ENCODE measurements at regions not wholly inside any gene's neighbourhood (a gene's known extent, or its start where the extent isn't known, plus 50 kb on each side); places are given as distances from the start of the nearest gene placed in this dataset.

DNA sequence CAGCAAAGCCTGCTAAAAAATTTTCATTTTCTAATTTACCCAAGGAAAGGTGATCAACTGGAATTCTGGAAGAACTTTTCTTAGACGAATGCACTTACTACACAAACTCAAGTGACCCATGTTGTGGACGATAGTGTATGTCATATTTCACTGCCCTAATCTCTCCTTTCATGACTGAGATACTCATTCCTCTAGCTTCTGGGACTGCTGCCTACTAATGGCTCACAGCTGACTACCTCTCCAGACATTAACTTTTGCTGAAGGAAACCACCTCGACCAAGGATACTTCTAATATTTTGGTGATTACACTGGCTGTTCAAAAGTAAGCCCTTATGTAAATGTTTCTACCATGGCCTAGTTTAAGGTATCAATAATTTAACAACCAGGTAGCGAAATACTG, 959.9 kb upstream of the GHITM start:
- H3K14ac ChIP-seq (ENCODE audit: low read length), result no peak overlapping the region
- no peak overlapping the region for H4K8ac ChIP-seq (ENCODE audit: low read depth, low read length)
- no peak overlapping the region for H3K4ac ChIP-seq (ENCODE audit: low read length)
- no peaks in the 10 kb centered on the region for H3K36me3 ChIP-seq (replicated peaks in 1 of 2; ENCODE audit: control insufficient read depth in 2 of 2, insufficient read depth in 2 of 2, low read length in 2 of 2)
- H3K79me1 ChIP-seq (ENCODE audit: low read depth, low read length), result no peaks in the 10 kb centered on the region
- H3K27ac ChIP-seq (replicated peaks; ENCODE audit: low read length), result no peak overlapping the region
- no peak overlapping the region for H3K18ac ChIP-seq (ENCODE audit: low read length)
- no peak overlapping the region for H2AK5ac ChIP-seq (ENCODE audit: low read depth, low read length)
- no peak overlapping the region for H3K23ac ChIP-seq (ENCODE audit: low read depth, low read length, poor library complexity)
- no peak overlapping the region for H2BK12ac ChIP-seq (ENCODE audit: low read length)
- no peak overlapping the region for H2BK15ac ChIP-seq (ENCODE audit: low read length)
- no peak for DNase-seq (ENCODE audit: low spot score)
- H2AFZ ChIP-seq (ENCODE audit: low read length), result no peak overlapping the region
- no peaks in the 10 kb centered on the region for H3K27me3 ChIP-seq (ENCODE audit: control insufficient read depth in 3 of 3, insufficient read depth in 3 of 3, low read depth in 1 of 3, low read length in 3 of 3)
- H2BK120ac ChIP-seq (ENCODE audit: low read depth, low read length), result no peak overlapping the region
- WGBS, 2 donors (ENCODE audit: extremely low coverage in 2 of 2, insufficient read length in 2 of 2, insufficient replicate concordance in 1 of 2), result no CpG with 5 or more reads among the region's 4 CpGs
- no peak overlapping the region for H3K4me2 ChIP-seq (ENCODE audit: insufficient read depth, low read length, poor library complexity, severe bottlenecking)
- no peak overlapping the region for H4K91ac ChIP-seq (ENCODE audit: low read depth, low read length, poor library complexity)
- no peak overlapping the region for H3K9ac ChIP-seq (ENCODE audit: low read depth, low read length, poor library complexity)
- no peak overlapping the region for H3K4me3 ChIP-seq (ENCODE audit: low read length in 2 of 2)
- no peak overlapping the region for H2BK5ac ChIP-seq (ENCODE audit: low read length)
- peaks cover 0 to under 1% of the 10 kb centered on the region in 2 donors for H3K9me3 ChIP-seq (replicated peaks in 1 of 2; ENCODE audit: control insufficient read depth in 2 of 2, insufficient read depth in 1 of 2, low read depth in 1 of 2, low read length in 2 of 2)
- no peaks in the 10 kb centered on the region for H3K4me1 ChIP-seq (ENCODE audit: control insufficient read depth in 2 of 2, insufficient read depth in 1 of 2, low read depth in 1 of 2, low read length in 2 of 2)

DNA sequence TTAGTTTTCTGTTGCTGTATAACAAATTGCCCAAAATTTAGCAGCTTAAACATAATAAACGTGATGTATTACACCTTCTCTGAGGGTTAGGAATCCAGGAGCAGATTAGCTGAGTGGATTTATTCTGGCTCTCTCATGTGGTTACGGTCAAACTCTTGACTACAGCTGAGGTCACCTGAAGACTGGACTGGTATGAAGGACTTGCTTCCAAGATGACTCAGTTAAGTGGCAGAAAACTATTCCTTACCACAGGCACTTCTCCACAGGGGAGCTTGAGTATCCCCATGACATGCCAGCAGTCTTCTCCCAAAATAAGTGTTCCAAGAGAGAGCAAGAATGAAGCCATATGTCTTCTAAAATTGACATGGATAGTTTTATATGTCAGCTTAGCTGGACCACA, 957.2 kb upstream of the GHITM start:
- H3K9ac ChIP-seq (ENCODE audit: low read depth, low read length, poor library complexity), result no peak overlapping the region
- H2AFZ ChIP-seq (ENCODE audit: low read length), result no peak overlapping the region
- no peak overlapping the region for H2BK120ac ChIP-seq (ENCODE audit: low read depth, low read length)
- no peak overlapping the region for H4K91ac ChIP-seq (ENCODE audit: low read depth, low read length, poor library complexity)
- no peaks in the 10 kb centered on the region for H3K36me3 ChIP-seq (replicated peaks in 1 of 2; ENCODE audit: control insufficient read depth in 2 of 2, insufficient read depth in 2 of 2, low read length in 2 of 2)
- no peak overlapping the region for H3K27ac ChIP-seq (replicated peaks; ENCODE audit: low read length)
- H2BK15ac ChIP-seq (ENCODE audit: low read length), result no peak overlapping the region
- H2BK5ac ChIP-seq (ENCODE audit: low read length), result no peak overlapping the region
- H2BK12ac ChIP-seq (ENCODE audit: low read length), result no peak overlapping the region
- H3K18ac ChIP-seq (ENCODE audit: low read length), result no peak overlapping the region
- H3K79me1 ChIP-seq (ENCODE audit: low read depth, low read length), result no peaks in the 10 kb centered on the region
- H2AK5ac ChIP-seq (ENCODE audit: low read depth, low read length), result no peak overlapping the region
- no peak for DNase-seq (ENCODE audit: low spot score)
- no peaks in the 10 kb centered on the region for H3K4me1 ChIP-seq (ENCODE audit: control insufficient read depth in 2 of 2, insufficient read depth in 1 of 2, low read depth in 1 of 2, low read length in 2 of 2)
- H4K8ac ChIP-seq (ENCODE audit: low read depth, low read length), result no peak overlapping the region
- no peak overlapping the region for H3K4ac ChIP-seq (ENCODE audit: low read length)
- H3K23ac ChIP-seq (ENCODE audit: low read depth, low read length, poor library complexity), result no peak overlapping the region
- no peak overlapping the region for H3K4me2 ChIP-seq (ENCODE audit: insufficient read depth, low read length, poor library complexity, severe bottlenecking)
- no peaks in the 10 kb centered on the region for H3K27me3 ChIP-seq (ENCODE audit: control insufficient read depth in 3 of 3, insufficient read depth in 3 of 3, low read depth in 1 of 3, low read length in 3 of 3)
- WGBS, 2 donors (ENCODE audit: extremely low coverage in 2 of 2, insufficient read length in 2 of 2, insufficient replicate concordance in 1 of 2), result no CpG with 5 or more reads among the region's 2 CpGs
- H3K14ac ChIP-seq (ENCODE audit: low read length), result no peak overlapping the region
- peaks cover 0 to 3% of the 10 kb centered on the region in 2 donors for H3K9me3 ChIP-seq (replicated peaks in 1 of 2; ENCODE audit: control insufficient read depth in 2 of 2, insufficient read depth in 1 of 2, low read depth in 1 of 2, low read length in 2 of 2)
- H3K4me3 ChIP-seq (ENCODE audit: low read length in 2 of 2), result no peak overlapping the region

DNA sequence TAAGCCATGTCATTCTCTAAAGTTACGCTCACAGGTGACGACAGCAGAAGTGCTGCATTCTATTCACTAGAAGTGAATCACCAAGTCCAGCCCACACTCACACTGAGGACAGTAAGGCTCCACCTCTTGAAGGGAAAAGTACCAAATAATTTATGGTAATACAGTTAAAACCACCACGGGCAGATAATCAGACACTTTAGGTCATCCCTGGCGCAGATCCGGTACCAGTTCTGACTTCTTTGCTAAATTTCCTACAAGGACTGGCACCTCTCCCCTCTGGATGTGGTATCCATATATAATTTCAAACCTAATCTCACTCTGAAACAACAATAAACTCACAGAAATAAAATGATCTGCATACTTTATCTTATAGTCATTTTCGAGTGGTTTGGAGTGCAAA, 954.7 kb upstream of the GHITM start:
- Histone ChIP-seq H2BK15ac (ENCODE audit: low read length) (no peak overlapping the region), H2BK12ac (ENCODE audit: low read length) (no peak overlapping the region), H4K8ac (ENCODE audit: low read depth, low read length) (no peak overlapping the region), H4K91ac (ENCODE audit: low read depth, low read length, poor library complexity) (no peak overlapping the region), H3K4ac (ENCODE audit: low read length) (no peak overlapping the region), H3K9me3 (replicated peaks in 1 of 2; ENCODE audit: control insufficient read depth in 2 of 2, insufficient read depth in 1 of 2, low read depth in 1 of 2, low read length in 2 of 2) (peaks cover 0 to 3% of the 10 kb centered on the region in 2 donors), H3K4me1 (ENCODE audit: control insufficient read depth in 2 of 2, insufficient read depth in 1 of 2, low read depth in 1 of 2, low read length in 2 of 2) (no peaks in the 10 kb centered on the region), H3K23ac (ENCODE audit: low read depth, low read length, poor library complexity) (no peak overlapping the region), H3K4me3 (ENCODE audit: low read length in 2 of 2) (no peak overlapping the region), H3K79me1 (ENCODE audit: low read depth, low read length) (no peaks in the 10 kb centered on the region), H3K9ac (ENCODE audit: low read depth, low read length, poor library complexity) (no peak overlapping the region), H3K14ac (ENCODE audit: low read length) (no peak overlapping the region), H3K36me3 (replicated peaks in 1 of 2; ENCODE audit: control insufficient read depth in 2 of 2, insufficient read depth in 2 of 2, low read length in 2 of 2) (no peaks in the 10 kb centered on the region), H2AFZ (ENCODE audit: low read length) (no peak overlapping the region), H3K27me3 (ENCODE audit: control insufficient read depth in 3 of 3, insufficient read depth in 3 of 3, low read depth in 1 of 3, low read length in 3 of 3) (no peaks in the 10 kb centered on the region), H2BK120ac (ENCODE audit: low read depth, low read length) (no peak overlapping the region), H3K18ac (ENCODE audit: low read length) (no peak overlapping the region), H2AK5ac (ENCODE audit: low read depth, low read length) (no peak overlapping the region), H3K27ac (replicated peaks; ENCODE audit: low read length) (no peak overlapping the region), H3K4me2 (ENCODE audit: insufficient read depth, low read length, poor library complexity, severe bottlenecking) (no peak overlapping the region), H2BK5ac (ENCODE audit: low read length) (no peak overlapping the region)
- no CpG with 5 or more reads among the region's 6 CpGs for WGBS, 2 donors (ENCODE audit: extremely low coverage in 2 of 2, insufficient read length in 2 of 2, insufficient replicate concordance in 1 of 2)
- no peak for DNase-seq (ENCODE audit: low spot score)

DNA sequence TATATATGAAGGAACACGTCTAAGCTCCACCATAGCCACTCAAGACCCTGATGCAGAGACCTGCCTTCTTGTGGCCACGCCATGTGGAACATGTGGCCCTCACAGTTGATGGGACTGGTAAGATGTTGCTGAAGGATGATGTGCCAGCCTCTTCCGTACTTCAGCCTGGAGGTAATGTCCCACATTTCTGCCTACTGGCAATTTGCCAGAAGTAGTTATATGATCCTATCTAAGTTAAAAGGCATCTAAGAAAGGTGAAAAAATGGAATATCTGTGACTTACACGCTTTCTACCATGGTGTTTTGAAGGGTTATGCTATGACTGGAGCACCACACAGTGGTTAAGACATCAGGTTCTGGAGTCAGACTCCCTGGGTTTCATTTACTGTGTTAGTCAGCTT, 948.7 kb upstream of the GHITM start:
- Histone ChIP-seq H3K4ac (ENCODE audit: low read length) (no peak overlapping the region), H3K27me3 (ENCODE audit: control insufficient read depth in 3 of 3, insufficient read depth in 3 of 3, low read depth in 1 of 3, low read length in 3 of 3) (no peaks in the 10 kb centered on the region), H3K23ac (ENCODE audit: low read depth, low read length, poor library complexity) (no peak overlapping the region), H3K14ac (ENCODE audit: low read length) (no peak overlapping the region), H4K91ac (ENCODE audit: low read depth, low read length, poor library complexity) (no peak overlapping the region), H3K79me1 (ENCODE audit: low read depth, low read length) (no peaks in the 10 kb centered on the region), H2BK15ac (ENCODE audit: low read length) (no peak overlapping the region), H3K9ac (ENCODE audit: low read depth, low read length, poor library complexity) (no peak overlapping the region), H2BK12ac (ENCODE audit: low read length) (no peak overlapping the region), H2BK120ac (ENCODE audit: low read depth, low read length) (no peak overlapping the region), H4K8ac (ENCODE audit: low read depth, low read length) (no peak overlapping the region), H2BK5ac (ENCODE audit: low read length) (no peak overlapping the region), H3K36me3 (replicated peaks in 1 of 2; ENCODE audit: control insufficient read depth in 2 of 2, insufficient read depth in 2 of 2, low read length in 2 of 2) (no peaks in the 10 kb centered on the region), H2AK5ac (ENCODE audit: low read depth, low read length) (no peak overlapping the region), H3K27ac (replicated peaks; ENCODE audit: low read length) (no peak overlapping the region), H2AFZ (ENCODE audit: low read length) (no peak overlapping the region), H3K4me2 (ENCODE audit: insufficient read depth, low read length, poor library complexity, severe bottlenecking) (no peak overlapping the region), H3K9me3 (replicated peaks in 1 of 2; ENCODE audit: control insufficient read depth in 2 of 2, insufficient read depth in 1 of 2, low read depth in 1 of 2, low read length in 2 of 2) (no peaks in the 10 kb centered on the region), H3K18ac (ENCODE audit: low read length) (no peak overlapping the region), H3K4me1 (ENCODE audit: control insufficient read depth in 2 of 2, insufficient read depth in 1 of 2, low read depth in 1 of 2, low read length in 2 of 2) (no peaks in the 10 kb centered on the region), H3K4me3 (ENCODE audit: low read length in 2 of 2) (no peak overlapping the region)
- no CpG with 5 or more reads among the region's 4 CpGs for WGBS, 2 donors (ENCODE audit: extremely low coverage in 2 of 2, insufficient read length in 2 of 2, insufficient replicate concordance in 1 of 2)
- DNase-seq (ENCODE audit: low spot score), result no peak
